Duodenal mucosa (tissue), 2 donors: ENCODE measurements at regions not wholly inside any gene's neighbourhood (a gene's known extent, or its start where the extent isn't known, plus 50 kb on each side); places are given as distances from the start of the nearest gene placed in this dataset.

Experiments
- H3K27ac ChIP-seq: one replicate; pipeline ENCODE4 v1.7.0; 2013; ENCODE audit warnings: low read depth, low read length
- H3K27me3 ChIP-seq, 2 donors: one replicate each; pipeline ENCODE4 v1.7.0; 2013; ENCODE audit warnings: low read length in 2 of 2, control low read depth in 1 of 2; ENCODE audit not compliant: insufficient read depth in 2 of 2, control insufficient read depth in 1 of 2
- H3K36me3 ChIP-seq, 2 donors: one replicate each; pipeline ENCODE4 v1.7.0; 2013; ENCODE audit warnings: low read length in 2 of 2, control low read depth in 1 of 2; ENCODE audit not compliant: insufficient read depth in 2 of 2, control insufficient read depth in 1 of 2
- H3K4me1 ChIP-seq, 2 donors: one replicate each; pipeline ENCODE4 v1.7.0; 2013; ENCODE audit warnings: low read length in 2 of 2, control low read depth in 1 of 2; ENCODE audit not compliant: insufficient read depth in 2 of 2, control insufficient read depth in 1 of 2
- H3K4me3 ChIP-seq, 2 donors: one replicate each; pipeline ENCODE4 v1.7.0; 2013; ENCODE audit warnings: low read length in 2 of 2, low read depth in 1 of 2
- H3K9ac ChIP-seq, 2 donors: one replicate each; pipeline ENCODE4 v1.7.0; 2013; ENCODE audit warnings: low read length in 2 of 2, low read depth in 1 of 2
- H3K9me3 ChIP-seq, 2 donors: one replicate each; pipeline ENCODE4 v1.7.0; 2013; ENCODE audit warnings: low read length in 2 of 2, control low read depth in 1 of 2; ENCODE audit not compliant: control insufficient read depth in 1 of 2

- no peaks in the 10 kb centered on the region for H3K9me3 ChIP-seq
- no peaks in the 10 kb centered on the region for H3K4me1 ChIP-seq
- no peaks in the 10 kb centered on the region for H3K36me3 ChIP-seq
- no peak overlapping the region for H3K9ac ChIP-seq
- H3K4me3 ChIP-seq = no peak overlapping the region
- no peaks in the 10 kb centered on the region for H3K27me3 ChIP-seq
- no peak overlapping the region for H3K27ac ChIP-seq
Measured at GRCh38 chr2:236843161-236843968, 242.3 kb upstream of the COPS8 start.

GRCh38 chr2:236844711-236845110 lies 241.0 kb upstream of the COPS8 start:
- Histone ChIP-seq H3K27ac (no peak overlapping the region), H3K4me1 (no peaks in the 10 kb centered on the region), H3K36me3 (no peaks in the 10 kb centered on the region), H3K9me3 (no peaks in the 10 kb centered on the region), H3K27me3 (no peaks in the 10 kb centered on the region), H3K9ac (no peak overlapping the region), H3K4me3 (no peak overlapping the region)

- Histone ChIP-seq H3K27me3 (no peaks in the 10 kb centered on the region), H3K36me3 (no peaks in the 10 kb centered on the region), H3K4me1 (no peaks in the 10 kb centered on the region), H3K4me3 (no peak overlapping the region), H3K27ac (no peak overlapping the region), H3K9me3 (no peaks in the 10 kb centered on the region), H3K9ac (no peak overlapping the region)
Measured at GRCh38 chr2:236847023-236847422, 238.7 kb upstream of the COPS8 start.

DNA sequence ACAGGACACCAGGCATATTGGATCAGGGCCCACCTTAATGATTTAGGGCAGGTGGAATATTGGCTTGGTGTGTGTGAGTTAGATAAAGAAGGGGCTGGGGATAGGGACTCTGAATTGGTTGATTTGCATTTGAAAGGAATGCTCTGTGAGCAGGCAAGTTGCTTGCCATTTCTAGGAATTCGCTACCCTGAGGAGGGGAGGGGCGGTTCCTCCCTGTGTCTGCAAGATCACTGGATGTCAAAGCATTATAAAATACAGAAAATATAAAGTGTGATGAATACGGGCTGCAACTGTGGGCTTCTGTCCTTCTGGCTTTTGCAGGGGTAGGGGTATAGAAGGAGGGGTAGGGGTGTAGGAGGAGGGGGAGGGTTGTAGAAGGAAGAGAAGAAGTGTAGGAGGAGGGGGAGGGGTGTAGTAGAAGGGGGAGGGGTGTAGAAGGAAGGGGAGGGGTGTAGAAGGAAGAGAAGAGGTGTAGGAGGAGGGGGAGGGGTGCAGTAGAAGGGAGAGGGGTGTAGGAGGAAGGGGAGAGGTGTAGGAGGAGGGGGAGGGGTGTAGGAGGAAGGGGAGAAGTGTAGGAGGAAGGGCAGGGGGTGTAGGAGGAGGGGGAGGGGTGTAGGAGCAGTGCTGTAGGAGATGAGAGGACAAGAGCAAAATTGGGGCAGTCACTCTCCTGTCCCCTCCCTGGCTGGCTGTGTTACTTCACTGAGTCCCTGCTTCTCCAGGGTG lies 238.0 kb upstream of the COPS8 start:
- Histone ChIP-seq H3K9me3 (no peaks in the 10 kb centered on the region), H3K36me3 (no peaks in the 10 kb centered on the region), H3K4me1 (no peaks in the 10 kb centered on the region), H3K9ac (no peak overlapping the region), H3K27ac (no peak overlapping the region), H3K4me3 (no peak overlapping the region), H3K27me3 (no peaks in the 10 kb centered on the region)

- Histone ChIP-seq H3K9me3 (no peaks in the 10 kb centered on the region), H3K4me1 (no peaks in the 10 kb centered on the region), H3K36me3 (no peaks in the 10 kb centered on the region), H3K4me3 (no peak overlapping the region), H3K27me3 (no peaks in the 10 kb centered on the region), H3K27ac (no peak overlapping the region), H3K9ac (no peak overlapping the region)
Measured at GRCh38 chr2:236848501-236848900, 237.2 kb upstream of the COPS8 start.

- Histone ChIP-seq H3K27ac (no peak overlapping the region), H3K4me1 (no peaks in the 10 kb centered on the region), H3K9me3 (no peaks in the 10 kb centered on the region), H3K27me3 (no peaks in the 10 kb centered on the region), H3K4me3 (no peak overlapping the region), H3K36me3 (no peaks in the 10 kb centered on the region), H3K9ac (no peak overlapping the region)
Measured at GRCh38 chr2:236849508-236849907, 236.2 kb upstream of the COPS8 start.

GRCh38 chr2:236849940-236850339 lies 235.7 kb upstream of the COPS8 start:
- no peaks in the 10 kb centered on the region for H3K9me3 ChIP-seq
- H3K36me3 ChIP-seq = no peaks in the 10 kb centered on the region
- H3K27me3 ChIP-seq = no peaks in the 10 kb centered on the region
- no peaks in the 10 kb centered on the region for H3K4me1 ChIP-seq
- no peak overlapping the region for H3K27ac ChIP-seq
- H3K4me3 ChIP-seq = no peak overlapping the region
- H3K9ac ChIP-seq = no peak overlapping the region

DNA sequence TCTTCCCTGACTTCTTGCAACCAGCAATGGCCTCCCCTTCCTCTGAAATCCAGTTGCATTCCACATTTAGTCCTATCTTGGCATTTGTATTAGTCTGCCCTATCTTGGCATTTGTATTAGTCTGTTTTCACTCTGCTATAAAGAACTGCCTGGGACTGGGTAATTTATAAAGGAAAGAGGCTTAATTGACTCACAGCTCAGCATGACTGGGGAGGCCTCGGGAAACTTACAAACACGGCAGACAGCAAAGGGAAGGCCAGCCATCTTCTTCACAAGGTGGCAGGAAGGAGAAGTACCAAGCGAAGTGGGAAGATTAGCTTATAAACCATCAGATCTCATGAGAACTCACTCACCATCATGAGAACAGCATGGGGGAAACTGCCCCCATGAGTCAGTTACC lies 234.5 kb upstream of the COPS8 start:
- no peak overlapping the region for H3K27ac ChIP-seq
- no peak overlapping the region for H3K4me3 ChIP-seq
- H3K27me3 ChIP-seq = no peaks in the 10 kb centered on the region
- H3K9ac ChIP-seq = no peak overlapping the region
- H3K9me3 ChIP-seq = no peaks in the 10 kb centered on the region
- no peaks in the 10 kb centered on the region for H3K36me3 ChIP-seq
- H3K4me1 ChIP-seq = no peaks in the 10 kb centered on the region

GRCh38 chr2:236852100-236852976 lies 233.4 kb upstream of the COPS8 start:
- Histone ChIP-seq H3K4me3 (no peak overlapping the region), H3K4me1 (peaks cover 0 to 3% of the 10 kb centered on the region in 2 donors), H3K27me3 (no peaks in the 10 kb centered on the region), H3K27ac (no peak overlapping the region), H3K9ac (no peak overlapping the region), H3K9me3 (no peaks in the 10 kb centered on the region), H3K36me3 (no peaks in the 10 kb centered on the region)

DNA sequence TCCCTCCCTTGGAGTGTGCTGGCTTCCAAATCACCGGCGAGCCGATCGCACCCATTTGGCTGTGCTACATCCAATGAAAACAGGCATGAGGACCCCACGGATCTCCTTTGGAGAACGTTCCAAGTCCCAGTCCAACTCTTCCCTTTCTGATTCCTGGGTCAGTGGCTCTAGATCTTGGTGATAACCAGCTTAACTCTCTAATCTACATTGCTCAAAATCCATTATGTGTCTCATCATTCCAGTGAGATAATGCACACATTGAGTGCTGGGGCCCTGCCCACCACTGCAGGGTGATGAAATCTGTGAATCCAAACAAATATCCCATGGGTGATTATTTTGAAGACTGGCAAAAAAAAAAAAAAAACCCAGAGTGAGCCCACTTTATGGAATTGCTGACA lies 232.7 kb upstream of the COPS8 start:
- no peak overlapping the region for H3K9ac ChIP-seq
- no peaks in the 10 kb centered on the region for H3K9me3 ChIP-seq
- peaks cover 0 to 3% of the 10 kb centered on the region in 2 donors for H3K4me1 ChIP-seq
- H3K27me3 ChIP-seq = no peaks in the 10 kb centered on the region
- no peak overlapping the region for H3K27ac ChIP-seq
- H3K36me3 ChIP-seq = no peaks in the 10 kb centered on the region
- H3K4me3 ChIP-seq = no peak overlapping the region
